MM.1S (cell line): ENCODE measurements at regions not wholly inside any gene's neighbourhood (a gene's known extent, or its start where the extent isn't known, plus 50 kb on each side); places are given as distances from the start of the nearest gene placed in this dataset.

ENCODE experiments used
- EZH2 ChIP-seq: fragments of 300-600 bp; sonication (generic); optimal IDR thresholded peaks from 2 replicates; pipeline ENCODE3; 2017; ENCODE audit warnings: low read depth, mild to moderate bottlenecking, antibody characterized with exemption, low read length, mixed read lengths
- TF ChIP-seq, protein P1 (sequence below): fragments of 300-600 bp; sonication (generic); IDR thresholded peaks from 2 replicates; pipeline ENCODE4 v1.5.1; 2016; ENCODE audit warnings: antibody characterized with exemption, low read length, mixed read lengths

DNA sequence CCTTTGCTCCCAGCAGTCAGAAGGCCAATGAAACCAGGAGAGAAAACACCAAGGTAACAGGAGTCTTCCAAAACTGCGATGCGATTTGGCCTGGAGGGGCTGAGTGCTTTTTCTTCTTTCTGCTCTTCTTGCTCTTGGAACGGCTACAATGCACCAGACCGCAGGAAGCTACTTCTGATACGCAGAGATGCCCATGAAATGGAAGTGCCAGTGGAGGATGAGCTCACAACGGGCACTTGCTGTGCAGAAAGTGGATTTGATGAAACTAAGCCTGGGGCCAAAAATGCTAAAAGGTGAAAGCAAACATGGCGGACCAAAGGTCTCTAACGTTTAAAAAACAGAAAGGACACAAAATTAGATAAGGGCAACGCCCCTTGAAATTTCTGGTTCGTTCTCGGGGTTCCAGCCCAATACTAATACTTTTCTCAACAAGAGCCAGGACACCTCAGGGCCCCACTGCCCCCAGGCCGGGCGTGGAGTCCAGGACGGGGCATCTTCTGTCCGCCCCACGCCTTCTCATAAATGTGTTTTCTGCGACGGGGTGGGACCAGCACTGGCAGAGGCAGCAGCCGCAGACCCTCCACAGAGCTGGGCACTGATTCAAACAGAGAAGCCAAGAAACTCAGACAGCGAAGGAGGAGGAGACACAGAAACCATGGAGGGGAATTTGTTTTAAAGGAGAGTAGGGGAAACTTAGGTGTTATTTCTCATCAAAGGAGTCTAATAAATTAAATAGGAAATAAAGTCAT is 101.3 kb downstream of the CRYAA start:
- TF ChIP-seq, protein P1, sequence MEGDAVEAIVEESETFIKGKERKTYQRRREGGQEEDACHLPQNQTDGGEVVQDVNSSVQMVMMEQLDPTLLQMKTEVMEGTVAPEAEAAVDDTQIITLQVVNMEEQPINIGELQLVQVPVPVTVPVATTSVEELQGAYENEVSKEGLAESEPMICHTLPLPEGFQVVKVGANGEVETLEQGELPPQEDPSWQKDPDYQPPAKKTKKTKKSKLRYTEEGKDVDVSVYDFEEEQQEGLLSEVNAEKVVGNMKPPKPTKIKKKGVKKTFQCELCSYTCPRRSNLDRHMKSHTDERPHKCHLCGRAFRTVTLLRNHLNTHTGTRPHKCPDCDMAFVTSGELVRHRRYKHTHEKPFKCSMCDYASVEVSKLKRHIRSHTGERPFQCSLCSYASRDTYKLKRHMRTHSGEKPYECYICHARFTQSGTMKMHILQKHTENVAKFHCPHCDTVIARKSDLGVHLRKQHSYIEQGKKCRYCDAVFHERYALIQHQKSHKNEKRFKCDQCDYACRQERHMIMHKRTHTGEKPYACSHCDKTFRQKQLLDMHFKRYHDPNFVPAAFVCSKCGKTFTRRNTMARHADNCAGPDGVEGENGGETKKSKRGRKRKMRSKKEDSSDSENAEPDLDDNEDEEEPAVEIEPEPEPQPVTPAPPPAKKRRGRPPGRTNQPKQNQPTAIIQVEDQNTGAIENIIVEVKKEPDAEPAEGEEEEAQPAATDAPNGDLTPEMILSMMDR: no peak
- TF ChIP-seq EZH2: no peak
